ENCODE measurements at regions not wholly inside any gene's neighbourhood (a gene's known extent, or its start where the extent isn't known, plus 50 kb on each side); places are given as distances from the start of the nearest gene placed in this dataset.

GRCh38 chr13:112322557-112322956 lies 53.6 kb upstream of the SPACA7 start (continued):
- TF ChIP-seq SAP30 (IDR thresholded peaks at IDR 0.05; ENCODE audit: insufficient read depth, insufficient replicate concordance, low read length) = no peak
